ENCODE measurements at regions not wholly inside any gene's neighbourhood (a gene's known extent, or its start where the extent isn't known, plus 50 kb on each side); places are given as distances from the start of the nearest gene placed in this dataset.

DNA sequence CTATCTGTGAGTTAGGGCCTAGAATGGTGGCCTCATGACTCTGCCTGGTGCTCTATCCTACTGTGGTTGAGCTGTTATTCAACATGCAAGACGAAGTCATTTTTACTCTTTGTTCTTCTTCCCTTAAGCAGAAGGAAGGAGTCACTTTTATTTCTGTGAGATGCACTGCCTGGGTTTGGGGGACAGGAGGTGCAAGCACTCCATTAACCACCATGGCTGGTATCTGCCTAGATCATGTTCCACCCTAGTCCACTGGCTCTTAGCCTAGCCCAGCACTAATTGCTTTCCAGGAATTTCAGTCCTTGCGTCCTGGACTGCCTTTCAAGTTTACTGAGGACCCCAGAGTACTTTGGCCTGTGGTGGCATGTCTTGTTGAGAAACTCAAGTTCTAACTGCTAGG, 1182.7 kb downstream of the FSTL5 start:
- TF ChIP-seq, protein P1, sequence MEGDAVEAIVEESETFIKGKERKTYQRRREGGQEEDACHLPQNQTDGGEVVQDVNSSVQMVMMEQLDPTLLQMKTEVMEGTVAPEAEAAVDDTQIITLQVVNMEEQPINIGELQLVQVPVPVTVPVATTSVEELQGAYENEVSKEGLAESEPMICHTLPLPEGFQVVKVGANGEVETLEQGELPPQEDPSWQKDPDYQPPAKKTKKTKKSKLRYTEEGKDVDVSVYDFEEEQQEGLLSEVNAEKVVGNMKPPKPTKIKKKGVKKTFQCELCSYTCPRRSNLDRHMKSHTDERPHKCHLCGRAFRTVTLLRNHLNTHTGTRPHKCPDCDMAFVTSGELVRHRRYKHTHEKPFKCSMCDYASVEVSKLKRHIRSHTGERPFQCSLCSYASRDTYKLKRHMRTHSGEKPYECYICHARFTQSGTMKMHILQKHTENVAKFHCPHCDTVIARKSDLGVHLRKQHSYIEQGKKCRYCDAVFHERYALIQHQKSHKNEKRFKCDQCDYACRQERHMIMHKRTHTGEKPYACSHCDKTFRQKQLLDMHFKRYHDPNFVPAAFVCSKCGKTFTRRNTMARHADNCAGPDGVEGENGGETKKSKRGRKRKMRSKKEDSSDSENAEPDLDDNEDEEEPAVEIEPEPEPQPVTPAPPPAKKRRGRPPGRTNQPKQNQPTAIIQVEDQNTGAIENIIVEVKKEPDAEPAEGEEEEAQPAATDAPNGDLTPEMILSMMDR (conservative IDR thresholded peaks at IDR 0.05; ENCODE audit: low read depth, low read length): no peak
- TF ChIP-seq EZH2 (IDR thresholded peaks at IDR 0.05; ENCODE audit: borderline replicate concordance, low read depth, low read length, poor library complexity, severe bottlenecking): no peak

All from A673 (cell line).